HUES48 (cell line): ENCODE measurements at regions not wholly inside any gene's neighbourhood (a gene's known extent, or its start where the extent isn't known, plus 50 kb on each side); places are given as distances from the start of the nearest gene placed in this dataset.
A peak's percentile ranks its signal among the peaks of the same experiment; 100 is the strongest.

Source experiments
- H3K27ac ChIP-seq: one replicate; pipeline ENCODE4 v1.7.0; 2013; ENCODE audit warnings: low read depth, low read length, inconsistent platforms
- H3K27me3 ChIP-seq: 2 replicates; pipeline ENCODE4 v1.6.1; 2013; ENCODE audit warnings: mild to moderate bottlenecking, low read length; ENCODE audit not compliant: control insufficient read depth, insufficient read depth
- H3K36me3 ChIP-seq: 2 replicates; pipeline ENCODE4 v1.6.1; 2013; ENCODE audit warnings: low read length; ENCODE audit not compliant: control insufficient read depth, insufficient read depth
- H3K4me1 ChIP-seq: 2 replicates; pipeline ENCODE4 v1.6.1; 2013; ENCODE audit warnings: mild to moderate bottlenecking, low read length; ENCODE audit not compliant: control insufficient read depth, insufficient read depth
- H3K4me3 ChIP-seq: 2 replicates; pipeline ENCODE4 v1.5.1; 2013; ENCODE audit warnings: mild to moderate bottlenecking, low read depth, low read length
- H3K9ac ChIP-seq: 2 replicates; pipeline ENCODE4 v1.6.1; 2013; ENCODE audit warnings: mild to moderate bottlenecking, low read depth, low read length, moderate library complexity
- H3K9me3 ChIP-seq: 2 replicates; pipeline ENCODE4 v1.6.1; 2013; ENCODE audit warnings: low read length; ENCODE audit not compliant: control insufficient read depth, insufficient read depth

GRCh38 chr5:33283243-33283642, 157.5 kb upstream of the TARS1 start:
- Histone ChIP-seq H3K4me1 (no peaks in the 10 kb centered on the region), H3K36me3 (no peaks in the 10 kb centered on the region), H3K27me3 (no peaks in the 10 kb centered on the region), H3K4me3 (no peak overlapping the region), H3K9ac (no peak overlapping the region), H3K27ac (no peak overlapping the region), H3K9me3 (no peaks in the 10 kb centered on the region)

GRCh38 chr5:33284681-33285080, 156.1 kb upstream of the TARS1 start:
- no peak overlapping the region for H3K4me3 ChIP-seq
- H3K9me3 ChIP-seq: no peaks in the 10 kb centered on the region
- no peaks in the 10 kb centered on the region for H3K36me3 ChIP-seq
- no peak overlapping the region for H3K27ac ChIP-seq
- no peaks in the 10 kb centered on the region for H3K27me3 ChIP-seq
- H3K4me1 ChIP-seq: no peaks in the 10 kb centered on the region
- no peak overlapping the region for H3K9ac ChIP-seq

GRCh38 chr5:33287242-33287641, 153.5 kb upstream of the TARS1 start:
- Histone ChIP-seq H3K27ac (no peak overlapping the region), H3K9ac (no peak overlapping the region), H3K36me3 (no peaks in the 10 kb centered on the region), H3K4me1 (no peaks in the 10 kb centered on the region), H3K4me3 (no peak overlapping the region), H3K27me3 (no peaks in the 10 kb centered on the region), H3K9me3 (no peaks in the 10 kb centered on the region)

GRCh38 chr5:33291216-33292000, 149.4 kb upstream of the TARS1 start:
- no peaks in the 10 kb centered on the region for H3K27me3 ChIP-seq
- no peaks in the 10 kb centered on the region for H3K4me1 ChIP-seq
- no peak overlapping the region for H3K9ac ChIP-seq
- no peak overlapping the region for H3K4me3 ChIP-seq
- H3K36me3 ChIP-seq: no peaks in the 10 kb centered on the region
- H3K9me3 ChIP-seq: no peaks in the 10 kb centered on the region
- H3K27ac ChIP-seq: no peak overlapping the region

GRCh38 chr5:33297760-33298216, 143.0 kb upstream of the TARS1 start:
- Histone ChIP-seq H3K27ac (peak overlapping the region; percentile 10), H3K9me3 (no peaks in the 10 kb centered on the region), H3K4me1 (peaks cover 6% of the 10 kb centered on the region; the same call in 1 of the 2 replicates), H3K36me3 (no peaks in the 10 kb centered on the region), H3K9ac (no peak overlapping the region), H3K27me3 (no peaks in the 10 kb centered on the region), H3K4me3 (no peak overlapping the region)

GRCh38 chr5:33299621-33300208, 141.1 kb upstream of the TARS1 start:
- Histone ChIP-seq H3K4me3 (no peak overlapping the region), H3K36me3 (no peaks in the 10 kb centered on the region), H3K9me3 (no peaks in the 10 kb centered on the region), H3K27me3 (no peaks in the 10 kb centered on the region), H3K9ac (no peak overlapping the region), H3K27ac (peak overlapping the region; percentile 18), H3K4me1 (peaks cover 6% of the 10 kb centered on the region; the same call in 1 of the 2 replicates)

GRCh38 chr5:33300209-33300742, 140.5 kb upstream of the TARS1 start:
- H3K9me3 ChIP-seq: no peaks in the 10 kb centered on the region
- no peaks in the 10 kb centered on the region for H3K36me3 ChIP-seq
- H3K9ac ChIP-seq: no peak overlapping the region
- H3K27ac ChIP-seq: peak overlapping the region; percentile 18
- no peaks in the 10 kb centered on the region for H3K27me3 ChIP-seq
- no peak overlapping the region for H3K4me3 ChIP-seq
- peaks cover 6% of the 10 kb centered on the region; the same call in 1 of the 2 replicates for H3K4me1 ChIP-seq

- no peaks in the 10 kb centered on the region for H3K9me3 ChIP-seq
- no peak overlapping the region for H3K27ac ChIP-seq
- no peaks in the 10 kb centered on the region for H3K27me3 ChIP-seq
- no peak overlapping the region for H3K9ac ChIP-seq
- H3K4me3 ChIP-seq: no peak overlapping the region
- peaks cover 6% of the 10 kb centered on the region; the same call in 1 of the 2 replicates for H3K4me1 ChIP-seq
- H3K36me3 ChIP-seq: no peaks in the 10 kb centered on the region
Measured at GRCh38 chr5:33303579-33304095, 137.1 kb upstream of the TARS1 start.

- no peak overlapping the region for H3K27ac ChIP-seq
- peaks cover 3% of the 10 kb centered on the region; the same call in 1 of the 2 replicates for H3K4me1 ChIP-seq
- no peak overlapping the region for H3K4me3 ChIP-seq
- H3K27me3 ChIP-seq: no peaks in the 10 kb centered on the region
- H3K9me3 ChIP-seq: no peaks in the 10 kb centered on the region
- no peaks in the 10 kb centered on the region for H3K36me3 ChIP-seq
- no peak overlapping the region for H3K9ac ChIP-seq
Measured at GRCh38 chr5:33304601-33305000, 136.2 kb upstream of the TARS1 start.

GRCh38 chr5:33305572-33305971, 135.2 kb upstream of the TARS1 start:
- H3K27me3 ChIP-seq: no peaks in the 10 kb centered on the region
- H3K36me3 ChIP-seq: no peaks in the 10 kb centered on the region
- H3K4me3 ChIP-seq: no peak overlapping the region
- H3K9ac ChIP-seq: no peak overlapping the region
- H3K9me3 ChIP-seq: no peaks in the 10 kb centered on the region
- no peak overlapping the region for H3K27ac ChIP-seq
- H3K4me1 ChIP-seq: no peaks in the 10 kb centered on the region

- Histone ChIP-seq H3K4me1 (no peaks in the 10 kb centered on the region), H3K36me3 (no peaks in the 10 kb centered on the region), H3K9ac (no peak overlapping the region), H3K9me3 (no peaks in the 10 kb centered on the region), H3K4me3 (no peak overlapping the region), H3K27ac (no peak overlapping the region), H3K27me3 (no peaks in the 10 kb centered on the region)
Measured at GRCh38 chr5:33306758-33307157, 134.0 kb upstream of the TARS1 start.
